ENCODE measurements at regions not wholly inside any gene's neighbourhood (a gene's known extent, or its start where the extent isn't known, plus 50 kb on each side); places are given as distances from the start of the nearest gene placed in this dataset.

- no peak overlapping the region for H3K27ac ChIP-seq
Measured at GRCh38 chr9:106321394-106322180, 541.4 kb upstream of the ZNF462 start.

DNA sequence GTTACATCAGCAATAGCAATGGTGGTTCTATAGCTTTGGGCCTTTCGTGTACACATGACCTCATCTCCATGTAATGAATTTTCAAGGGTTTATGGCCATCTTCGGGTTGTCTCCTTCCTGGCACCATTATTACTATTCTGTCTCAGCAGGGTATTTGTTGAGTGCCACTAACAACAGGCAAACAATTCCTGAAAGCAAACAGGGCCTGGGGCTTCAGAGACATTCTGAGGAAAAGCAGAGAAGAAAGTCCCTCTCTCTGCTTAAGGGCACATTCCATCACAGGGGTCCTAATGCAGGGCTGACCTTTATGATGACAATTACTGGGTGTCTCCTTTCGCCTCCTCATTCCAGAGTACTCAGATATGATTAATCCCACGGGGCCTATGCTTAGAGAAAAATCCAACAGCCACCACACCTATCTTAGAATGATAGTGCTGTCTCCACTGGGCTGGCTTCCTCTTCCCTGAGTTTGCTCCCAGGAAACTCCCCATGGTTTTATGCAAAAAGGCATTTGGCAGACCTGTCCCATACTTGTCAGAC lies 540.2 kb upstream of the ZNF462 start:
- TF ChIP-seq CTCF (IDR thresholded peaks at IDR 0.05) (no peak), ZFX (IDR thresholded peaks at IDR 0.05; ENCODE audit: borderline replicate concordance) (no peak)
- H3K27ac ChIP-seq, result no peak overlapping the region

More at GRCh38 chr9:106321394-106322180, 541.4 kb upstream of the ZNF462 start:
- TF ChIP-seq ZFX (IDR thresholded peaks at IDR 0.05; ENCODE audit: borderline replicate concordance) (no peak), CTCF (IDR thresholded peaks at IDR 0.05) (no peak)

- TF ChIP-seq ZFX (IDR thresholded peaks at IDR 0.05; ENCODE audit: borderline replicate concordance) (no peak), CTCF (IDR thresholded peaks at IDR 0.05) (no peak)
- H3K27ac ChIP-seq, result no peak overlapping the region
Measured at GRCh38 chr9:106324053-106324585, 538.8 kb upstream of the ZNF462 start.

- H3K27ac ChIP-seq, result no peak overlapping the region
- TF ChIP-seq CTCF (IDR thresholded peaks at IDR 0.05) (no peak), ZFX (IDR thresholded peaks at IDR 0.05; ENCODE audit: borderline replicate concordance) (no peak)
Measured at GRCh38 chr9:106324591-106325280, 538.2 kb upstream of the ZNF462 start.

- no peak for TF ChIP-seq CTCF (IDR thresholded peaks at IDR 0.05)
- TF ChIP-seq ZFX (IDR thresholded peaks at IDR 0.05; ENCODE audit: borderline replicate concordance), result no peak
- H3K27ac ChIP-seq, result no peak overlapping the region
Measured at GRCh38 chr9:106326493-106326892, 536.5 kb upstream of the ZNF462 start.

GRCh38 chr9:106333481-106333880 lies 529.5 kb upstream of the ZNF462 start:
- TF ChIP-seq ZFX (IDR thresholded peaks at IDR 0.05; ENCODE audit: borderline replicate concordance) (no peak), CTCF (IDR thresholded peaks at IDR 0.05) (no peak)
- no peak overlapping the region for H3K27ac ChIP-seq

Data from 22Rv1 (cell line).